OCI-LY3 (cell line): ENCODE measurements at regions not wholly inside any gene's neighbourhood (a gene's known extent, or its start where the extent isn't known, plus 50 kb on each side); places are given as distances from the start of the nearest gene placed in this dataset.

ENCODE experiments used
- H2AFZ ChIP-seq: fragments of 200-600, 300-600 bp; shearing (Covaris generic); 2 replicates; pipeline ENCODE4 v1.6.0; 2014; ENCODE audit warnings: antibody characterized with exemption, low read depth, low read length
- H3K27ac ChIP-seq: fragments of 200-600, 300-600 bp; sonication (generic); 2 replicates; pipeline ENCODE4 v1.5.1; 2014; ENCODE audit warnings: mild to moderate bottlenecking, low read length, moderate library complexity, mixed read lengths
- H3K27me3 ChIP-seq: fragments of 200-600, 300-600 bp; sonication (generic); 2 replicates; pipeline ENCODE4 v1.6.1; 2014; ENCODE audit warnings: low read depth, low read length, mixed read lengths
- H3K36me3 ChIP-seq: fragments of 200-600, 300-600 bp; sonication (generic); replicated peaks from 2 replicates; pipeline ENCODE3; 2014; ENCODE audit warnings: low read depth, low read length, mixed read lengths
- H3K4me1 ChIP-seq: fragments of 300-600, 200-600 bp; sonication (generic); 2 replicates; pipeline ENCODE4 v1.6.1; 2014; ENCODE audit warnings: low read length, mixed read lengths
- H3K4me2 ChIP-seq: fragments of 200-600, 300-600 bp; sonication (generic); 2 replicates; pipeline ENCODE4 v1.6.1; 2014; ENCODE audit warnings: low read length, mixed read lengths
- H3K4me3 ChIP-seq: fragments of 300-600, 200-600 bp; sonication (generic); 2 replicates; pipeline ENCODE4 v1.5.1; 2014; ENCODE audit warnings: antibody characterized with exemption, mild to moderate bottlenecking, low read length, moderate library complexity
- H3K79me2 ChIP-seq: fragments of 300-600, 200-600 bp; shearing (Covaris generic); 2 replicates; pipeline ENCODE4 v1.6.1; 2014; ENCODE audit warnings: mild to moderate bottlenecking, low read length, mixed read lengths
- H3K9ac ChIP-seq: fragments of 300-600, 200-600 bp; shearing (Covaris generic); 2 replicates; pipeline ENCODE4 v1.6.0; 2014; ENCODE audit warnings: mild to moderate bottlenecking, low read length, moderate library complexity
- H3K9me3 ChIP-seq: fragments of 200-600, 300-600 bp; shearing (Covaris generic); 2 replicates; pipeline ENCODE4 v1.6.1; 2014; ENCODE audit warnings: low read length, mixed read lengths; ENCODE audit not compliant: insufficient read depth
- H4K20me1 ChIP-seq: fragments of 200-600, 300-600 bp; sonication (generic); 2 replicates; pipeline ENCODE4 v1.6.1; 2016; ENCODE audit warnings: low read length, mixed read lengths; ENCODE audit not compliant: insufficient read depth
- CTCF ChIP-seq: fragments of 200-600, 300-600 bp; sonication (generic); IDR thresholded peaks from 2 replicates; pipeline ENCODE4 v1.5.1; 2014; ENCODE audit warnings: antibody characterized with exemption, low read length, low read depth
- EZH2phosphoT487 ChIP-seq: fragments of 200-600 bp; shearing (Covaris generic); IDR thresholded peaks from 2 replicates; pipeline ENCODE4 v1.6.1; 2018; ENCODE audit warnings: antibody characterized with exemption, mixed run types, low read depth

DNA sequence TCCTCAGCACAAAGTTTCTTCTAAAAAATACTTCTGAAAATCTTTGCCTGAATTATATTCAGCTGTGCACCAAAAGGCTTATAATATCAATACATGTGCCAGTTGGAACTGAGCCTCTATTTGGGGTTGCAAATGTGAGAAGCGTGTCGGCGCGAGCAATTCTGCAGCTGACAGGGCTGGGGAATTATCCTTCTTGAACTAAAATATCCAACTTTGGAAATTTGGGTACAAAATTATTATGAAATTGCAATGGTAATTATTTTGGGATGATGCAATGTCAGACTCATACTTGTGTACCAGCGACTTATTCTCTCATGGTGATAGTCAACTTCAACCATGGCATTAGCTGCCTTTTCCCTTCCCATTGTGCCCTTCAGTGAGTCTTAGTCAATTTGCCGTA is 507.0 kb upstream of the KLF6 start:
- no peaks in the 10 kb centered on the region for H3K4me1 ChIP-seq
- no peaks in the 10 kb centered on the region for H3K79me2 ChIP-seq
- no peaks in the 10 kb centered on the region for H3K27me3 ChIP-seq
- no peaks in the 10 kb centered on the region for H3K9me3 ChIP-seq
- no peak overlapping the region for H3K27ac ChIP-seq
- H3K9ac ChIP-seq: no peak overlapping the region
- H3K4me3 ChIP-seq: no peak overlapping the region
- TF ChIP-seq EZH2phosphoT487 (no peak), CTCF (no peak)
- H3K36me3 ChIP-seq: no peaks in the 10 kb centered on the region
- no peak overlapping the region for H2AFZ ChIP-seq
- no peaks in the 10 kb centered on the region for H4K20me1 ChIP-seq
- no peak overlapping the region for H3K4me2 ChIP-seq

DNA sequence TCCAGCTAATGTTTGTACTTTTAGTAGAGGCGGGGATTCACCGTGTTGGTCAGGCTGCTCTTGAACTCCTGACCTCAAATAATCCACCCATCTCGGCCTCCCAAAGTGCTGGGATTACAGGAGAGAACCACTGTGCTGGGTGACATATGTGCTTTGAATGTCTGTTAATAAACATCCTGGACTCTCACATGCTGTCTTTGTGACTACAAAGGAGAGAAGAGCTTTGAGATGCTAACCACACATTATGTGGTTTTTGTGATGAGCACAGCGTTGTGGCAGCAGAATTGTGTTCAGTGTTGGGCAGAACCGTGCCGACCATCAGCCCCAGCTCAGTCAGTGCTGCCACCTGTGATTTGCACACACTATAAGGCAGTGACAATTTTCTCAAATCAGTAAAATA is 500.1 kb upstream of the KLF6 start:
- Histone ChIP-seq H3K4me3 (no peak overlapping the region), H3K4me1 (no peaks in the 10 kb centered on the region), H3K9me3 (no peaks in the 10 kb centered on the region), H4K20me1 (no peaks in the 10 kb centered on the region), H3K79me2 (no peaks in the 10 kb centered on the region), H3K9ac (no peak overlapping the region), H3K27me3 (no peaks in the 10 kb centered on the region), H3K4me2 (no peak overlapping the region), H3K27ac (no peak overlapping the region), H2AFZ (no peak overlapping the region), H3K36me3 (no peaks in the 10 kb centered on the region)
- no peak for TF ChIP-seq EZH2phosphoT487

- Histone ChIP-seq H3K4me3 (no peak overlapping the region), H3K4me1 (no peaks in the 10 kb centered on the region), H3K36me3 (no peaks in the 10 kb centered on the region), H2AFZ (no peak overlapping the region), H3K9me3 (no peaks in the 10 kb centered on the region), H3K4me2 (no peak overlapping the region), H3K27me3 (no peaks in the 10 kb centered on the region), H3K79me2 (no peaks in the 10 kb centered on the region), H4K20me1 (no peaks in the 10 kb centered on the region), H3K27ac (no peak overlapping the region), H3K9ac (no peak overlapping the region)
- TF ChIP-seq EZH2phosphoT487: no peak
- TF ChIP-seq CTCF: no peak
Observed at GRCh38 chr10:4283846-4284610, 499.0 kb upstream of the KLF6 start.

GRCh38 chr10:4282496-4282895 is 497.5 kb upstream of the KLF6 start:
- Histone ChIP-seq H3K4me1 (no peaks in the 10 kb centered on the region), H3K27me3 (no peaks in the 10 kb centered on the region), H4K20me1 (no peaks in the 10 kb centered on the region), H3K9me3 (no peaks in the 10 kb centered on the region), H3K79me2 (no peaks in the 10 kb centered on the region), H3K36me3 (no peaks in the 10 kb centered on the region), H3K27ac (no peak overlapping the region), H3K4me2 (no peak overlapping the region), H3K4me3 (no peak overlapping the region), H2AFZ (no peak overlapping the region), H3K9ac (no peak overlapping the region)
- TF ChIP-seq CTCF (no peak), EZH2phosphoT487 (no peak)
